RWPE2 (cell line): ENCODE measurements at regions not wholly inside any gene's neighbourhood (a gene's known extent, or its start where the extent isn't known, plus 50 kb on each side); places are given as distances from the start of the nearest gene placed in this dataset.
A peak's percentile ranks its signal among the peaks of the same experiment; 100 is the strongest.
"Not testable (repeated sequence)": the region's sequence is repeated elsewhere in the genome, so short reads cannot be mapped to it uniquely, and the experiment has no call there.

Source experiments
- ATAC-seq: fragments of 200-7000 bp; cut with Tn5 transposase; 3 replicates; pipeline ENCODE4 v1.9.1; 2021; ENCODE audit warnings: low read depth
- DNase-seq: peaks from one replicate; pipeline ENCODE4 v3.0.0-alpha.2; 2020; ENCODE audit warnings: low spot score
- H3K27ac ChIP-seq: fragments of 450-650 bp; 2 replicates; pipeline ENCODE4 v1.5.1; 2017; ENCODE audit warnings: mild to moderate bottlenecking; ENCODE audit not compliant: poor library complexity, severe bottlenecking
- H3K27me3 ChIP-seq: fragments of 250-450 bp; sonication (Bioruptor Pico); 2 replicates; pipeline ENCODE4 v1.5.1; 2021; ENCODE audit warnings: mild to moderate bottlenecking, moderate library complexity; ENCODE audit not compliant: insufficient read depth, poor library complexity, severe bottlenecking
- H3K36me3 ChIP-seq: fragments of 250-450 bp; sonication (Bioruptor Pico); 2 replicates; pipeline ENCODE4 v1.5.1; 2020; ENCODE audit warnings: low read depth, mild to moderate bottlenecking, moderate library complexity
- H3K4me1 ChIP-seq: fragments of 250-450 bp; sonication (Bioruptor Pico); 2 replicates; pipeline ENCODE4 v1.5.1; 2021; ENCODE audit warnings: mild to moderate bottlenecking, moderate library complexity; ENCODE audit not compliant: insufficient read depth, poor library complexity, severe bottlenecking
- H3K4me3 ChIP-seq: fragments of 250-450 bp; sonication (Bioruptor Pico); 2 replicates; pipeline ENCODE4 v1.5.1; 2021; ENCODE audit warnings: mild to moderate bottlenecking, moderate library complexity; ENCODE audit not compliant: severe bottlenecking
- H3K9me3 ChIP-seq: fragments of 250-450 bp; sonication (Bioruptor Pico); 2 replicates; pipeline ENCODE4 v1.5.1; 2021; ENCODE audit warnings: mild to moderate bottlenecking, moderate library complexity; ENCODE audit not compliant: severe bottlenecking
- TF ChIP-seq, protein P1 (sequence below): fragments of 450-650 bp; IDR thresholded peaks from one replicate; pipeline ENCODE4 v1.5.1; 2017; ENCODE audit warnings: mild to moderate bottlenecking, moderate library complexity; ENCODE audit not compliant: poor library complexity, severe bottlenecking

DNA sequence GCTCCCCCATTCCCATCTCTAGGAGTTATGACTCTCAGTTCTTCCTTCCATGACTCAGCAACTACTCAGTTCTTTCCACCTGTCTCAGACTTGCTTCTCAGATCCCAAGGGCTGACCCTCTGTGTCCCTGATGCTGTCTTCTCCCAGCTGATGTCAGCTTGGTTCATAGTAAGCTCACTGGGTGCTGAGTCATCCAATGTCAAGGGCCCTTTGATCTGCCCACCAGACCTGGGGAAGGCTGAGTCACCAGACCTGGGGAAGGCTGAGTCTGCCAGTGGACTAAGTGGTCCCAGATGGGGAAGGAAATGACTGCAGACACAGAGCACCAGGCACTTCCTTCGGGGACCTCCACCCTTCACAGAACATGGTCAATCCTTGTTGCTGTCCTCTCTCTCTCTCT lies 76.1 kb upstream of the ZEB1 start:
- TF ChIP-seq, protein P1, sequence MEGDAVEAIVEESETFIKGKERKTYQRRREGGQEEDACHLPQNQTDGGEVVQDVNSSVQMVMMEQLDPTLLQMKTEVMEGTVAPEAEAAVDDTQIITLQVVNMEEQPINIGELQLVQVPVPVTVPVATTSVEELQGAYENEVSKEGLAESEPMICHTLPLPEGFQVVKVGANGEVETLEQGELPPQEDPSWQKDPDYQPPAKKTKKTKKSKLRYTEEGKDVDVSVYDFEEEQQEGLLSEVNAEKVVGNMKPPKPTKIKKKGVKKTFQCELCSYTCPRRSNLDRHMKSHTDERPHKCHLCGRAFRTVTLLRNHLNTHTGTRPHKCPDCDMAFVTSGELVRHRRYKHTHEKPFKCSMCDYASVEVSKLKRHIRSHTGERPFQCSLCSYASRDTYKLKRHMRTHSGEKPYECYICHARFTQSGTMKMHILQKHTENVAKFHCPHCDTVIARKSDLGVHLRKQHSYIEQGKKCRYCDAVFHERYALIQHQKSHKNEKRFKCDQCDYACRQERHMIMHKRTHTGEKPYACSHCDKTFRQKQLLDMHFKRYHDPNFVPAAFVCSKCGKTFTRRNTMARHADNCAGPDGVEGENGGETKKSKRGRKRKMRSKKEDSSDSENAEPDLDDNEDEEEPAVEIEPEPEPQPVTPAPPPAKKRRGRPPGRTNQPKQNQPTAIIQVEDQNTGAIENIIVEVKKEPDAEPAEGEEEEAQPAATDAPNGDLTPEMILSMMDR: no peak
- ATAC-seq (peak; percentile 77), DNase-seq (no peak)
- no peaks in the 10 kb centered on the region for H3K9me3 ChIP-seq
- H3K27ac ChIP-seq: no peak overlapping the region
- no peak overlapping the region for H3K4me3 ChIP-seq
- no peaks in the 10 kb centered on the region for H3K4me1 ChIP-seq
- H3K27me3 ChIP-seq: no peaks in the 10 kb centered on the region
- H3K36me3 ChIP-seq: no peaks in the 10 kb centered on the region

GRCh38 chr10:31251118-31251517 lies 67.9 kb upstream of the ZEB1 start:
- H3K4me3 ChIP-seq, H3K9me3 ChIP-seq, H3K27me3 ChIP-seq, H3K36me3 ChIP-seq, DNase-seq, H3K4me1 ChIP-seq, ATAC-seq, H3K27ac ChIP-seq: not testable (repeated sequence)

DNA sequence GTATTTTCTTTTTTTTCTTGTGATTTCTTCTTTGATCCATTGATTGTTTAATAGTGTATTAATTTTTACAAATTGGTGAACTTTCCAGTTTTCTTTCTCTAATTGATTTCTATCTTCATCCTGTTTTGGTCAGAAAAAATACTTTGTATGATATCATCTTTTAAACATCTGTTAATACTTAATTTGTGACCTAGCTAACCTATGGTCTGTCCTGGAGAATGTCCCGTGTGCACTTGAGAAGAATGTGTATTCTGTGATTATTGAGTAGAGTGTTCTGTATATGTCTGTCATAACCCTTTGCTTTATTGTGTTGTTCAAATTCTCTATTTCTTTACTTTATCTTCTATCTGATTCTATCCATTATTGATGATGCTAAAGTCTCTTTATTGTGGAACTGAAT lies 65.8 kb upstream of the ZEB1 start:
- Histone ChIP-seq H3K27me3 (peaks cover 3% of the 10 kb centered on the region), H3K4me3 (no peak overlapping the region), H3K9me3 (no peaks in the 10 kb centered on the region), H3K36me3 (no peaks in the 10 kb centered on the region), H3K27ac (no peak overlapping the region), H3K4me1 (no peaks in the 10 kb centered on the region)
- TF ChIP-seq, protein P1: no peak
- DNase-seq (no peak), ATAC-seq (no peak)

- DNase-seq: no peak
- TF ChIP-seq, protein P1: no peak
- no peak for ATAC-seq
- Histone ChIP-seq H3K27me3 (no peaks in the 10 kb centered on the region), H3K9me3 (no peaks in the 10 kb centered on the region), H3K36me3 (no peaks in the 10 kb centered on the region), H3K27ac (no peak overlapping the region), H3K4me1 (no peaks in the 10 kb centered on the region), H3K4me3 (no peak overlapping the region)
Measured at GRCh38 chr10:31261511-31262311, 57.3 kb upstream of the ZEB1 start.

DNA sequence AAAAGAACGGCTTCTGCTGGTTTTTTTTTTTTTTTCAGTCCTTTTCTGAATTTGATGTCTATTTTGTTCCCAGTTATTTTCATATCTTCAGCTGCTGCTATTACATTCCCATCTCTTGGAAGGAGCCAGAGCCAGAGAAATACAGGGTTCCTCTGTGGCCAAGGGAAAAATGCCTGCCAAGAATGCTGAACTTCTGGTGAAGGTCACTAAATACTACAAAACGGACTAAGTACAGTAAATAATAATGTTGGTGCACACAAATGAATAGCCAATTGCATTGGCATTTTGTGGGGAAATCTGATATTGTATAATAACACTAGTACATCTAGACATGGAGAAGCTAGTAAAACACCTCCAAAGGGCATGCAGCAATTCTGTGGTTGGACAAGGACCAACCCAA lies 56.3 kb upstream of the ZEB1 start:
- Histone ChIP-seq H3K9me3 (no peaks in the 10 kb centered on the region), H3K27me3 (no peaks in the 10 kb centered on the region), H3K4me1 (no peaks in the 10 kb centered on the region), H3K27ac (no peak overlapping the region), H3K4me3 (no peak overlapping the region), H3K36me3 (no peaks in the 10 kb centered on the region)
- DNase-seq: no peak
- no peak for ATAC-seq
- TF ChIP-seq, protein P1: no peak
